Fibroblast of mammary gland (primary cell): ENCODE measurements at regions not wholly inside any gene's neighbourhood (a gene's known extent, or its start where the extent isn't known, plus 50 kb on each side); places are given as distances from the start of the nearest gene placed in this dataset.

Source experiments
- DNase-seq: peaks from one replicate; pipeline ENCODE4 v3.0.0-alpha.2; 2010; ENCODE audit warnings: low read depth
- H3K4me3 ChIP-seq: 2 replicates; pipeline ENCODE4 v1.5.1; 2011; ENCODE audit warnings: low read depth, mild to moderate bottlenecking, low read length, moderate library complexity; ENCODE audit not compliant: control insufficient read depth
- CTCF ChIP-seq: conservative IDR thresholded peaks from 2 replicates; pipeline ENCODE4 v1.5.1; 2011; ENCODE audit warnings: low read depth, low read length, inconsistent platforms; ENCODE audit not compliant: control insufficient read depth, insufficient read depth

DNA sequence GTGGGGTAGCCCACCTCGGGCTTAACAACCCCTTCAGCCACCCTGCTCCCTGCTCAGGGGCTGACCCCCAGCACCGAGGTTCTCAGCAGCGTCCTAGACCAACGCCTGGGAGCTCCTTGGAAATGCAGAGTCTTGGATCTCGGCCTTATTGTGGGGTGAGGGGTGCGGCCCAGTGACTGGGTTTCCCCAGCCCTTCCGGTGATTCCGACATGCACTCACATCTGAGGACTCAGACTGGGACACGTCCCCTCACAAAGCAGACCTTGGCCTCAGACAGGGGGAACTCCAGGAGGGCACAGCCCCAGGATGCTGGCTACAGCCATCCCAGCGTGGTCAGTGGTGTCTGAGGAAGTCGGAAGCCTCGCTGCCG is 117.7 kb downstream of the RFLNA start:
- peak; percentile 38 for DNase-seq
- H3K4me3 ChIP-seq: no peak overlapping the region
- TF ChIP-seq CTCF: no peak

- no peak for DNase-seq
- no peak overlapping the region for H3K4me3 ChIP-seq
- no peak for TF ChIP-seq CTCF
These were observed 117.2 kb downstream of the RFLNA start for GRCh38 chr12:124411953-124412645.

GRCh38 chr12:124411281-124411878 is 116.5 kb downstream of the RFLNA start:
- no peak for TF ChIP-seq CTCF
- peak; percentile 96 for DNase-seq
- H3K4me3 ChIP-seq: no peak overlapping the region

DNA sequence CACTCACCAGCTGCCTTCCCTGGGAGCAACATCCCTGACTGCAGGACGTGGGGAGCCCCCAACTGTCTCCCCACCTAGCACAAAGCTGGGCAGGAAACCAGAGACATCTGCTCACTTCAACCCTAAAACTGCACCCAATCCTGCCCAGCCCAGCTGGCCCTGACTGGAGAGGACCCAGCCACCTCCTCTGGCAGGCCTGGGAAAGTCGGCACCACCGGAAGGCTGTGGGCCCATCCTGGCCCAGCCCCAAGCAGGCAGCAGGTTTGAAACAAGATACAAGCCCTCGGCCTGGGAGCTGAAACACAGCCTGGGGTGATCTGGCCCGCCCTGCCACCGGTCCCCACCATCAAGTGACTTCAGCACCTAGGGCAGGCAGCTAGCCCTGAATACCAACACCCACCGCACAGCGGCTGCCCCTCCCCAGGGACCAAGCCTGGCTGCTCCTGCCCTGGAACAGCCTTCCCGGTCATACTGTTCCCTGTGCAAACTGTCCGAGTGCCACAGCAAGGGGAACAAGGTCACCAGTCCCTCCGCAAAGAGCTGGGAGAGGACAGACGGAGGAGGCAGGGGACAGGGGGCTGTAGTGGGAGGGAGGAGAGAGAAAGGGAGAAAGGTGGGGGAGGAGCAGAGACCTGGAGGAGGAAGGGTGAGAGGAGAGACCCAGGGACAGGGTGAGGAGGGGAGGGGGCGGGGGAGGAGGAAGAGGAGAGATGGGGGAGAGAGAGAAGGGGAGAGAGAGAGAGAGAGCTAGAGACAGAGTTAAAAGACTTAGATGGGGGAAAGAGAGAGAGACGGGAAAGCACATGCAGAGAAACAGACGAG is 115.7 kb downstream of the RFLNA start:
- no peak for DNase-seq
- no peak overlapping the region for H3K4me3 ChIP-seq
- no peak for TF ChIP-seq CTCF

DNA sequence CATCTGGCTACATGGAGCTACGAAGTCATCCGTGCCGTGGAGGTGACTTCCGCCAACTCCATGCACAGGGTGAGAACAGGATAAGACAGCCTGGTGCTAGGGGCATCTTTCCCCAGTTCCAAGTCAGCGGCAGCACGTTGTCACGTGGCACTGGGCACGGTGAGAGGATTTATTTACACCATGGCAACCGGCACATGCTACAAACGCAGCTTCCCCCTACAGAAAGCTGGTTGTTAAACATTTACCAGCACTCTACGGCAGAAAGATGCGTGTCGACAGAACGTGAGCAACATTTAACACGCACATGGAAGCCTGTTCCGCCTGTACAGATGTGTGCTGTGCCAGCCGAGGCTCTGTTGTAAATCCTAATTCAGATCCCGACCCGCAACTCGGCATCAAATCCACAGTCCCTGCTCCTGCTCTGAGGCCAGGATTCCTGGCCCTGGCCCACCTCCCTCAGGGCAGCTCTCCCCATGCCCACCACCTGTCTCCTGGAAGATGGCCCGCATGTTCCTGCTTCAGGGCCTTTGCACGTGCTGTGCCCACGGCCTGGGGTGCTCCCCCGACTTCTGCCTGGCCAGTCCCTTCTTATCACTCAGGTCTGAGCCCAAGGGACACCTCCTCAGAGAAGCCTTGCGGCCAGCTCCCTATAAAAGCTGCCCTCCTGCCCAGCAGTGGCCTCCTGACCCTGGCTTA is 114.1 kb downstream of the RFLNA start:
- DNase-seq: no peak
- H3K4me3 ChIP-seq: no peak overlapping the region
- TF ChIP-seq CTCF: no peak

GRCh38 chr12:124407074-124407473 is 112.2 kb downstream of the RFLNA start:
- no peak overlapping the region for H3K4me3 ChIP-seq
- no peak for TF ChIP-seq CTCF
- DNase-seq: no peak
